ENCODE measurements at regions not wholly inside any gene's neighbourhood (a gene's known extent, or its start where the extent isn't known, plus 50 kb on each side); places are given as distances from the start of the nearest gene placed in this dataset.

DNA sequence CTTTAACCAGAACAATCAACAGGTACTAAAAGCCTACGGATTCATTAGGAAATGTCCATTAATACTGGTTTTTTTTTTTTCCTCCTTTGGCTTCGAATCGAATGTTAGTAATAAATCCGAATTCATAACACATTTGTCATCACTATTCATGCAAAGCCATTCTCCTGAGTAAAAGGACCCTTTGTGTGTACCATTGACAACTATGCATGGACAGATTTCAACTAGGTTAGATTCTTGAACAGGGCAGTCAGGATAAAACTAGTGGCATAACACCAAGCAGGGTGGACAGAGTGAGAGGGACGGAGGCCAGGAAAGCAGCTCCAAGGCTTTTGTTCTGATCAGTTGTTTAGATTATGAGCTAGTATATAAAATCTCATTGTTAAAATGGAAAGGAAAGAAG, 1722.0 kb upstream of the TENM3 start:
- DNase-seq (ENCODE audit: extremely low read depth in 1 of 11, low read depth in 9 of 11, low spot score in 4 of 11): no peak

DNA sequence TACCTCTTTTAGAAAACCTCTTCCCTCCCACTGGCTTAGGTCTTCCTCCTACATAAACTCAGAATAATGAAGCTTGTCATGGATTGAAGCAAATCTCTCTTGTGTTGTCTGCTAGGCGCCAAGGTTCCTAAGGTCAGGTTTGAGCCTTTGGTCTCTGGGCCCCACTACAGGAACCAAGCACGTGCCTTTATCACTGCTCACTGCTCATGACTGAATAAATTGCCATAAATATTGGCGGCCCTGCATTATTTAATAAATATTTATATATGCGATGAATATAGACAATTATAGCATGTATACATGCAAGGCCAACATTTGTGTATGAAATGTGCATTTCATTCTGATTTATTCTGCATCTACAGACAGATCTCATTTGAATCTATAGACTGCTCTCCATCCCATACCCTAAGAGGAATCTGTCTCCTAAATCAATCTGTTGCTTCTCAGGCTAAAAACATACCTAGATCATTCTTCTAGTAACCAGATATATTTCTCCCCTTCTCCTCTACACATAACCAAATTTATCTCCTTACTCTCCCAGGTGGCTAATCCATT, 1717.6 kb upstream of the TENM3 start:
- DNase-seq (ENCODE audit: extremely low read depth in 1 of 11, low read depth in 9 of 11, low spot score in 4 of 11): no peak

DNA sequence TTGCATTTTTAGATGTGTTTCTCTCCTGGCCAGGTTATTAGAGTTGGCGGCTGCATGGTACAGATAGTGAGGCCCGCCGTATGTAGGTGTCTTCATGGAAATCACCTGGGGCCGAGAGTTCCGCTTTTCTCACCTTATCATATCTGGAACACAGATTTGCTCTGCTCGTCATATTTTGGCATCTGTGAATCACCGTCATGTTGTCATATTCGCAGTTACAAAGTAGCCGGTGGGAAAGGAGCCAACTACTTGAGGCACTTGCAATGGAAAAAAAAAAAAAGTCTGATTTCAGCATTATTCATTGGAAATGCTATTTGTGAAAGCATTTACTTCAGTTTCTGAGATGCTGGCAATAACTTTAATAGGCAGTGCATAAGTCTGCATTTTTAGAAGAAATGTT, 1715.2 kb upstream of the TENM3 start:
- DNase-seq (ENCODE audit: extremely low read depth in 1 of 11, low read depth in 9 of 11, low spot score in 4 of 11): no peak

DNA sequence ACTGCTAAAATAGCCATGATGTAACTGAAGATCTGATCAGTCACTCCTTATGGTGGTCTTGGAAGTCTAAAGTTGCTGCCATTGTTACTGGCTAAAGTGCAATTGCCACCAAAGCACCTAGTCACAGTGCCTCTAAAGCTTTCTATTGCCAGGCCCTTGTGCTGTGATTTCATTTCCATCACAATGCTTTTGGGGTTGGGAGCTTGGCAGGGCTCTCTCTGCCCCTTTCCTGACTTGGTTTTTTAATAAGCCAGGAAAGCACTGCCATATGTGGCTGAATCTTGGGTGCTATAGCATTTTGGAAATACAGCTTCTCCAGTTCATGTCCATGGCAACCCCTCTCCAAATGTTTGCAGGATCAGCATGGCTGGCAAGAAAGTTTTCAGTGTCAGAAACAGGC, 1712.4 kb upstream of the TENM3 start:
- DNase-seq (ENCODE audit: extremely low read depth in 1 of 11, low read depth in 9 of 11, low spot score in 4 of 11): no peak

DNA sequence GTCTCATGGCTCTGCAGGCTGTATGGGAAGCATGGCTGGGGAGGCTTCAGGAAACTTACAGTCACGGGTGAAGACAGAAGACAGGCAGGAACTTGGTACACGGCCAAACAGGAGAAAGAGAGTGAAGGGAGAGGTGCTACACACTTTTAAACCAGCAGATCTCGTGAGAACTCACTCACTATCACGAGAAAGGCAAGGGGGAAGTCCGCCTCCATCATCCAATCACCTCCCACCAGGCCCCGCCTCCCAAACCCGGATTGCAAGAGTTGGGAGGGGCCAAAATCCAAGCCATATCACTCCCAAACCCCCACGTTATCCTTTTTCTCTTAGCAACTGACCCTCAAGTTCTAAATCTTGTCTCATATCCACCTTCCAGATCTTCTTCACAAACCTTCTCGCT, 1710.5 kb upstream of the TENM3 start:
- DNase-seq (ENCODE audit: extremely low read depth in 1 of 11, low read depth in 9 of 11, low spot score in 4 of 11): no peak

DNA sequence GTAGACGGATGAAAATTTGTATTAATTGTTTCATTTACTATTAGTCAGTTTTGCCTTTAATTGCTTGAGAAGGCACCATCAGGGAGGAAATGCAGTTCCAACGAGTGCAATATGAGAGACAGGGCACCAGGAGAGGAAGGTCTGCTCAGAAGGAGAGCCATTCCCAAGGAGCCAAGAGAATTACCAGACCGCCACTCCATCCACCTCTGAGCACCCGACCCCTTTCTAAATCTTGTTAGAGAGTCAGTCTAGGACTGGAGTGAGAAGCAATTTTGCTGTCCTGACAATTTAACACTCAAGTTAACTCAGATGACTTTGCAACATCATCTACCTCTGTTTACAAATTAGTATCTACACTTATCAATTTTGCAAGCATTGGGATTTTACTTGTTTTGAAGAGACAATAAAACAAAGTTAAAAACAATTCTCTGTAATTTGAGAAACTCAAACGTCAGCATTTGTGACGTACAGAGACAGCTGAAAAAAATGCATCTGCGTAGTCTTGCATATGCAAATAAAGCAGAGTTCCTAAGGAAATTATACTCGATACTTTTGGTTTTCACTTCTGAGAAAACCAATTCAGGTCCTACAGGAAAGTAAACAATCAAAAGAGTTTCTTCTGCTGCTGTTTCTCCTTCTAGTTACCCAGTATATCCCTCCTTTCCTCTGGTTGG, 1704.7 kb upstream of the TENM3 start:
- DNase-seq (ENCODE audit: extremely low read depth in 1 of 11, low read depth in 9 of 11, low spot score in 4 of 11): no peak

- DNase-seq (ENCODE audit: extremely low read depth in 1 of 11, low read depth in 9 of 11, low spot score in 4 of 11): no peak
Measured at GRCh38 chr4:180539284-180539683, 1703.9 kb upstream of the TENM3 start.

DNA sequence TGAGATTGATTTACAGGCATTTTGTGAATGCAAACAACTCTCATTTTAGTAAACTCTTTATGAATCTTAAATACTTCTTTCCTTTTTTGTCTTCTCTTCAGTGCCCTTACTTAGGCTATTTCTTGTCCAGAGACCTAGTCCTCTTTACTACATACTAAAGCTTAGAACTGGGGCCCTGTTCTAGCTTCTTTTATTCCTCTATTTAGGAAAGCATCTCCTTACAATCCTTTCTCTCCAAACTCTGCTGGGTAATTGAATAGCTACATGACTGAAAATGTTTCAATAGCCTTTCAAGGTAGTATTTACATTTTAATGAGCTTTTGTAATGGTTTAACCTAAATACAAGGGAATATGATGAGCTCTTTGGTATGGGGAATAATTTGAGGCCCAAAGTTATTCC, 1701.5 kb upstream of the TENM3 start:
- no peak for DNase-seq (ENCODE audit: extremely low read depth in 1 of 11, low read depth in 9 of 11, low spot score in 4 of 11)

DNA sequence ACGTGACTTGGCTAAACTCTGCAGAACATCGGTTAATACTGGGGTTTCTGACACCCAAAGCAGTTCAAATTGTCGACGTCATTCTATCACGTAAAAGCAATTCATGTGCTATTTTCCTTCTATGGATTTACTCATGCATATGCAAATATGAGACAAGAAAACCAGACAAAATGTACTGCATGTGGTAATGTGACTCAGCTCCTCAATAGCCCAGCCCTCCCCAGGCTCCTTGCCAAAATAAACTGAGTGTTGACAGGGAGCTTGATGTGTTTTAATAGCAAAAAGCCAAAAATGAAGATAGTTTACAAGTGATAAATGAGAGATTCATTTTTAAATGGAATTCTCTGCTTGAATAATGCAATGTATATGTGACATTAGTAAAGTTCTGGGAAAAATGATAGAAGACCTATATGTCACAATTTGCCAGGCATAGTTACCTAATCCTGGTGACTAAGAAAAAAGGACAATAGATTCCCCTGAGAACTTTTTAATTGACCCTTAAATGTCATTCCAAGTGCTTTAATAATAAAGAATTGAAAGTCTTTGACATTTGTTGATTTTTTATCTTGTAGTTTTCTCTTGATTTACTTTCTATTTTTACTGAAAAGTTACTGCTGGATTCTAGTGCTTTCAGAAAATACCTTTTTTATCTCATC, 1700.6 kb upstream of the TENM3 start:
- DNase-seq (ENCODE audit: extremely low read depth in 1 of 11, low read depth in 9 of 11, low spot score in 4 of 11): peak in 5 of 11 donors; percentile 10 to 36 (median 22)

GRCh38 chr4:180550106-180550505, 1693.1 kb upstream of the TENM3 start:
- no peak for DNase-seq (ENCODE audit: extremely low read depth in 1 of 11, low read depth in 9 of 11, low spot score in 4 of 11)

DNA sequence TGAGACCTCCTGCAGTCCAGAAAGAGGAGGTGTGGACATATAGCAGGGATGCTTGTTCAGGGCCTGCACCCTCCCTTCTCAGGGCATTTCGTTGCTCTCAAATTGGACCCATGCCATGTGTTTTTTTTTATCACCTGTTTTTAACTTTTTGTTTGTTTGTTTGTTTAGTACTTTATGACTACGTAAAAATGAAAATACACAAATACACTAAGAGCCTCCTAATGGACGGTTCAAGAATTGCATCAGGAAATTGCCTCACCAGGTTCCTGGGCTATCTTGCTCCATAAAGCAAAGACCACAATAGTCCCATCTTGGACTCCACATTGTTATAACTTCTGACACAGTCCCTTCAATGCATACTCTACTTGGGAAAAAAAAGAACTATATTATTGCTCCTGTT, 1685.9 kb upstream of the TENM3 start:
- DNase-seq (ENCODE audit: extremely low read depth in 1 of 11, low read depth in 9 of 11, low spot score in 4 of 11): no peak

DNA sequence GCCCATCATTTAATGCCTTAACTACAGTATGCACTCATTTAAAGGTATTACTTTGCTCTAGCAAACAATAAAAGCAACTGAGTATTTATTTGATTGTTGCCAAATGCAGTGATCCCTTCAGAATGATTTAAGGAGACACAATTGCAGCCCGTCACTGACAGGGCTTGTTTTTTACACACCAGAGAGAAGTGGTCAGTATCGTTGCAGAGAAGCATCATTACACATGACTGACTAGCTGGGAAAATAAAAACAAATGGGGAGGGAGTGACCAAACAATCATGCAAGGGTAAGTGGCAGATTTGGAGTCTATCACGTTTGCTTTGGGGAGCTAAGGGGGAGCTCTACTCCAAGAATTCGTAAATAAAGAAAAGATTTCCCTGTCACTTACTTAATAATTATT, 1685.3 kb upstream of the TENM3 start:
- no peak for DNase-seq (ENCODE audit: extremely low read depth in 1 of 11, low read depth in 9 of 11, low spot score in 4 of 11)

GRCh38 chr4:180558427-180558826, 1684.8 kb upstream of the TENM3 start:
- DNase-seq (ENCODE audit: extremely low read depth in 1 of 11, low read depth in 9 of 11, low spot score in 4 of 11): no peak

DNA sequence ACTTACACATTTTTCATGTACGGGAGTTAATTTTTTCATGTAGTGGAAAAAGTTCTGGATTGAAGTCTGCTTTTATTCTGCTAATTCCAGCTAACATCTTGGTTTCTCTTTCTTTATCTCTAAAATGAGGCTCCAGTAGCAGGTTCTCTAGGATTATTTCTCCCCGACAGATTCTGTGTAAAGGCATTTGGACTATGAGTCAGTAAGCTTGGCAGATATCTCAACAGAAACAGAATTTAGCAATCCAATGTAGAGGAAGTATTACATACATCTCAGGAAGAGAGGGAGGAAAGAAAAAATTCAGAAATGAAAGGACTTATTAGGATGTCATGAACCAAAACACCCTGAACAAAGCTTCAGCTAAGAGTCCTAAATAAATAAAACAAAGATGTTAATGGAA, 1682.3 kb upstream of the TENM3 start:
- no peak for DNase-seq (ENCODE audit: extremely low read depth in 1 of 11, low read depth in 9 of 11, low spot score in 4 of 11)

GRCh38 chr4:180564026-180564425, 1679.2 kb upstream of the TENM3 start:
- DNase-seq (ENCODE audit: extremely low read depth in 1 of 11, low read depth in 9 of 11, low spot score in 4 of 11): peak in 1 of 11 donors; percentile 7

GRCh38 chr4:180564448-180564847, 1678.8 kb upstream of the TENM3 start:
- DNase-seq (ENCODE audit: extremely low read depth in 1 of 11, low read depth in 9 of 11, low spot score in 4 of 11): no peak

GRCh38 chr4:180565856-180566431, 1677.3 kb upstream of the TENM3 start:
- DNase-seq (ENCODE audit: extremely low read depth in 1 of 11, low read depth in 9 of 11, low spot score in 4 of 11): no peak

DNA sequence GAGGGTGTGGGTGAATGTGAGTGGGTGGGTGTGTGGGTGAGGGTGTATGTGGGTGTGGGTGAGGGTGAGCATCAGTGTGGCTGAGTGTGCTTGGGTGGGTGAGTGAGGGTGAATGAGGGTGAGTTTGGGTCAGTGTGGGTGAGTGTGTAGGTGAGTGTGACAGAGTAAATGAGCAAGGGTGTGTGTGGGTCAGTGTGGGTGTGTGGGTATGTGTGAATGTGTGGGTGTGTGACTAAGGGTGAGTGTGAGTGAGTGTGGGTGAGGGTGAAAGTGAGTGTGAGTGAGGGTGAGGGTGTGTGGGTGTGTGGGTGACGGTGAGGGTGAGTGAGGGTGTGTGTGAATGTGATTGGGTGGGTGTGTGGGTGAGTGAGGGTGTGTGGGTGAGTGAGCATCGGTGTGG, 1676.7 kb upstream of the TENM3 start:
- DNase-seq (ENCODE audit: extremely low read depth in 1 of 11, low read depth in 9 of 11, low spot score in 4 of 11): no peak

DNA sequence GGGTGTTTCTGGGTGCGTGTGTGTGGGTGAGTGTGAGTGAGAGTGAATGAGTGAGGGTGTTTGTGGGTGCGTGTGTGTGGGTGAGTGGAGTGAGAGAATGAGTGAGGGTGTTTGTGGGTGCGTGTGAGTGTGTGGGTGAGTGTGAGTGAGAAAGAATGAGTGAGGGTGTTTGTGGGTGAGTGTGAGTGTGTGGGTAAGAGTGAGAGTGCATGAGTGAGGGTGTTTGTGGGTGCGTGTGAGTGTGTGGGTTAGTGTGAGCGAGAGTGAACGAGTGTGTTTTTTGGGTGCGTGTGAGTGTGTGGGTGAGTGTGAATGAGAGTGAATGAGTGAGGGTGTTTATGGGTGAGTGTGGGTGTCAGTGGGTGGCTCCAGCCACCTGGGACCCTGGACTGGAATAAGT, 1676.1 kb upstream of the TENM3 start:
- no peak for DNase-seq (ENCODE audit: extremely low read depth in 1 of 11, low read depth in 9 of 11, low spot score in 4 of 11)

- no peak for DNase-seq (ENCODE audit: extremely low read depth in 1 of 11, low read depth in 9 of 11, low spot score in 4 of 11)
Measured at GRCh38 chr4:180571516-180572055, 1671.6 kb upstream of the TENM3 start.
